Activated T-cell treated with anti-CD3 and anti-CD28 coated beads for 48 hours (primary cell): ENCODE measurements at regions not wholly inside any gene's neighbourhood (a gene's known extent, or its start where the extent isn't known, plus 50 kb on each side); places are given as distances from the start of the nearest gene placed in this dataset.

Source experiments
- DNase-seq: peaks from one replicate; pipeline ENCODE4 v3.0.0-alpha.2; 2020; ENCODE audit warnings: low read depth

DNA sequence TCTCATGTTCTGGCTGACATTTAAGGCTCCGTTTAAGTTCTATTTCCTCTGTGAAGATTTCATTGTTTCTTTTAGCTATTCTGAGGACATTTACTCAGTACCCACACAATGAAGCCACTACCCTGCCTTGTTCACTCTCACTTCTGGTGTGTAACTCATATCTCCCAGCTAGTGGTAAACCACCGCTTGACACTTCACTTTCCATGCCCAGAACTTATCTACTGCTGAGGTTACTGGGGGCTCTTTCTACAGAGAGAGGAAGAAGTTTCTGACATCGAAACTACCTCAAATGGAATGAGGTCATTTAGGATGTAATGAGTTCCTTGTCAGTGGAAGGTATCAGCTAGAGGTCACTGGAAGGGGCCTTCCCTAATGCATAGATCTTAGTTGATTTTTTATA, 501.5 kb downstream of the DMAC1 start:
- DNase-seq = peak; percentile 46

DNA sequence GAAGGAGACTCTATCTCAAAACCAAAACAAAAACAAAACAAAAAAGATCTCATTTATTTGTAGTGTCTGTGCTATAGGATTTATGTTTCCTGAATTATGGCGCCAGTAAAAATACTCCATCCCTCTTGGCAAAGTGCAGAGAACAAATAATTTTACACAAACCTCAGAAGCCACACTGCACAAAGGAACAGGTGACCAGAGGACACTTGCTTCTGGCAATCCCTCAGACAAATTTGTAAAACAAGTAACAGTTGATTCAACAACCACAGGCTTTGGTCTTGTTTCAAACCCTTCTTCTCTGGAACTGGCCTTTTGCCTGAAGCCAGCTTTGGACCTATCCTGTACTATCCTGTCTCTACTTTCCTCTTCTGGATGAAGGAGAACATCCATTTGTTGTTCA, 502.1 kb downstream of the DMAC1 start:
- DNase-seq = no peak

DNA sequence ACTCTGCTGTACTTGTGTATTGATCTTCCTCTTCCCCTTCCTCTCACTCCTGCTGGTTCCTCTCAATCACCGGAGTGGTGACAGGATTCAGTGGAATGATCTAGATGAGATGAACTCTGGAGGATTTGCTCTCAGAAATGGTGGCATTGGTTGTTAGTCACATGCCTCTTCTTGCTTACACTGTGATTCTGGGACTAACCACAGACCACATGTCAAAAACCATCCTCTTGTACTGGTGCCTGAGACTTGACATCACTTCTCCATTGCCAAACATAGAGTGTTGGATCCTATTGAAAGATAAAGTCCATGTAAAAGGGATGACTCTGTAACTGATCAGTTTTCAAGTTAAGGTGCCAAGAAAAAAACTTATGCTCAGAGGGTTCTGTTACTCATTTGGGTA, 506.5 kb downstream of the DMAC1 start:
- no peak for DNase-seq

DNA sequence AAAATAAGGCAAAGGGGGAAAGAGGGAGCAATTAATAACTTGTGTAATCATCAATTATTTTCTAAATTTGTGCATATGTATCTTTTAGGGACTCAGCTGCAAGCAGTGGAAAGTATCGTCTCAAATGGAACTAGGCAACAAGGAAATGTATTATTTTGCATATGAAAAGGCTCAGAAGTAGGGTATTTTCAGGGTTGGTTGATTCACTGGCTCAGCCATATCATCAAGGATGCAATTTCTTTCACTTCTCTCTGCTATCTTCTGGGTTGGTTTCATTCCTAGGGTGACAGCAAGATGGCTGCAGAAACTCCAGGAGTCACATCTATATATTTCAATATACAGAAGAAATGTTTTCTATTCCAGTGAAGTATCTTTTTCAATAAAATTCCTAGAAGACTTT, 509.8 kb downstream of the DMAC1 start:
- DNase-seq = no peak

DNA sequence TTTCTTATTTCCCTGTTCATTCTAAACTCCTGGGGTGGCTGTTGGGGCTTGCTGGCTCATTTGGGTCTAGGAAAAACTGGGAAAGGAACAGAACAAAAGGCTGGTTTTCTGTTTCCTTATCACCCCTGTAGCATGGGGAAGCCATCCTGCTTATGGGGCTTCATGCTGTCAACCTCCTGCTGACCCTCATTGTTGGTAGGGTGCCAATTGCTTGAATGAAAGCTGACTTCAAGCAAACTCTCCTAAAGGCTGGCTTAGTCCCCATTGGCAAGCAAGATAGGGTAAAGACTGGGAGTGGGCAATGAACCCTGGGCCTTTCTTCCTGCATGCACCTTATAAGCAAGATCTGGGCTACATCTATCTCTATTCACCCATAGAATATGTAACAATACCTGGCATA, 511.6 kb downstream of the DMAC1 start:
- no peak for DNase-seq

DNA sequence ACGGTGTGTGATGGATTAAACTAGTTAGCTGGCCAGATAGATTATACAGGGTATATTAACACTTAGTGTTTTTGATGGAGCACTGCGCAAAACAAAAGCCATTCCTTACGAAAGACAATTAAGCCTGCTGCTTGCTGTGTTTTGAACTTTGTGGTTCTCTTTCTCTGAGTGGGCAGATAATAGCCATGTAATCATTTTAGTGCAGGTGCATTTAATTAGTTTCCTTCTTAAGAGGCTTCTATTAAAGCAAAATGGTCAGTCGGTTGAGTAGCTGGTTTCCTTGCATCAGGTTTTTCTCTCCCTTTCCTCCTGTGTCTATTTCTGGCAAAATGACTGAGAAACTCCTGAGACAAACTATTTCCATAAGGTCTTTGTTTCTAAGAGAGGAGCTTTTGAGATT, 512.5 kb downstream of the DMAC1 start:
- no peak for DNase-seq

DNA sequence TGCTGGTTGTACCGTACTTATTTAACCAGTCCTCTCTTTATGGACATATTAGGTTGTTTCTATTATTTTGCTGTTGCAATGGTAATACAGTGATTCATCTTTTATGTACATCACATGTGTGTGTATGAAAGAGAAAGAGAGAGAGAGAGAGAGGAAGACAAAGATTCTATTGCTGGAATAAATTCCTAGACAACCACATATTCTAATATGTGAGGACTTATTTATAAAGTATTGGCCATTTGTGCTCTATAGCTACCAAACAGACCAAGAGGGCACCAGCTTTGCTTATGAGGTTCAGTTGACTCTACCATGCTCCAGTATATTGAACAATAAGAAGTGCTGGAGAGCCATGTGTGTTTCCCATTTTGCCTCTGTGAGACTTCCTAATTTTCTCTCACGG, 513.5 kb downstream of the DMAC1 start:
- no peak for DNase-seq

DNA sequence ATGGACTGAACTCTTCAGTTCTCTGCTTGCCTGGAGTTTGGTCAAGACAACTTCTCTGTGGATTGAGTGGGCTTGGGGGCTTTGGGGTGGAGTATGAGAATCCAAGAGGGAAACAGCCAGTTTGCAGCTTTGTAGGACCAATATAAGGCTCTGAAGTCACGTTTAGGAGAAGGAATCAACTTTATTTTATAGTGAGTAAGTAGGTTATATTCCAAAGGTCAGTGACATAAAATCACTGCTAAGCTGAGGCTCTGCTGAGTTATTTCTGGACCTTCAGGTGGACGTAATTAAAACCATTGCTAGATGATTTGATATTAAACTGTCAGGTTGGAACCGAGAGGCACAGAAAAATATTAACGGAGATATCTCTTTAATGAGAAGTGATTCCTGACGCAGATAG, 514.4 kb downstream of the DMAC1 start:
- DNase-seq = no peak

DNA sequence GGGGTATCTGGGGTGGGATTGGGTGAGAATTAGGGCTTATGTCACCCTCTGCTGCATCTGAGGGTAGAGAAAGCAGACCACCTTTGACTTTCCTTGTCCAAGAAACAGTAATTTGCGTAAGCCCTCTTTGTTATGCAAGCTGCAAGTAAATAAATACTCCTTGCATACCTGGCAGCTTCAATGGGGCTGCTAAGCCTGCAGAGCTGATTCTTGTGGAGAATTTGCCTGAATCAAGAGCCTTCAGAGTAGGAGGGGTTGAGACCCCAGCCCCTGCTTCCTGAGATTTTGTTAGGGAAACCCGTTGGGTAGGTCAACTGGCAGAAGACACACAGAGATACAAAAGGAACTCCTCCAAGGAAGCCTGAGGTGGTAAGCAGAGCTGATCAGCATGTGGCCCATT, 515.1 kb downstream of the DMAC1 start:
- DNase-seq = no peak

DNA sequence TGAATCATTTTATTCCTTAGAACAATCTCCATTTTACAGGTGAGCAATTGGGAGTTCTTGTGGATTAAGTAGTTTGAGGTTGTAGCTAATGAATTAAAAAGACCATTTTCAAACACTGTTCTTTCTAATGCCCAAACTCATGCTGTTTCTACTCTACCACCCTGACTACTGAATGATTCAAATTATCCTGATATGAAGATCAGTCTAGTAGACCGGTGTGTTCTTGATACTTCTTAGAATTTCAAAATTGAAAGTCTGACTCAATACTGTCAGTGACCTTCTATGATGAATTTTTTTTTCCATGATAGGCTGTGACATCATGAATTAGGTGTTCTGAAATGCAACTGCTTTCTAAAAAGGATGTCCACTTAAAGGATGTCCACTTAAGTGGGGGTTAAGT, 515.5 kb downstream of the DMAC1 start:
- DNase-seq = no peak

DNA sequence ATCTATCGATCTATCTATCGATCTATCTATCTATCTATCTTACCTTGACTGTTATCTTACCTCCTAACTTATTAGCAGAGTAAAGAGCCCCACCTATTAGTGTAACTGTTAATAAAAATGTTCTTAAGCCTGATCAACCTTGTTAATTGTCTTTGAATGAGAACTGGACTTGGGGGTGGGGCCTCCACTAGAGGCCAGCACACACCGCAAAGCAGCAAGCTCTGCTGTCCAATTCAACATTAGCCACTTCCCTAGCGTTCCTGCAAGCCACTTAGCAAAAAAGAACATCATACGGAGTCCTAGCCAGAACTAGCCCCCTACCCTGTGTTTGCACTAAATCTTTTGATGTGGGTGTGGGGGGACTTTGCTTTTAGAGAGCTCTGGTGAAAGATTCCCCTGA, 515.8 kb downstream of the KDM4C start:
- DNase-seq = no peak

DNA sequence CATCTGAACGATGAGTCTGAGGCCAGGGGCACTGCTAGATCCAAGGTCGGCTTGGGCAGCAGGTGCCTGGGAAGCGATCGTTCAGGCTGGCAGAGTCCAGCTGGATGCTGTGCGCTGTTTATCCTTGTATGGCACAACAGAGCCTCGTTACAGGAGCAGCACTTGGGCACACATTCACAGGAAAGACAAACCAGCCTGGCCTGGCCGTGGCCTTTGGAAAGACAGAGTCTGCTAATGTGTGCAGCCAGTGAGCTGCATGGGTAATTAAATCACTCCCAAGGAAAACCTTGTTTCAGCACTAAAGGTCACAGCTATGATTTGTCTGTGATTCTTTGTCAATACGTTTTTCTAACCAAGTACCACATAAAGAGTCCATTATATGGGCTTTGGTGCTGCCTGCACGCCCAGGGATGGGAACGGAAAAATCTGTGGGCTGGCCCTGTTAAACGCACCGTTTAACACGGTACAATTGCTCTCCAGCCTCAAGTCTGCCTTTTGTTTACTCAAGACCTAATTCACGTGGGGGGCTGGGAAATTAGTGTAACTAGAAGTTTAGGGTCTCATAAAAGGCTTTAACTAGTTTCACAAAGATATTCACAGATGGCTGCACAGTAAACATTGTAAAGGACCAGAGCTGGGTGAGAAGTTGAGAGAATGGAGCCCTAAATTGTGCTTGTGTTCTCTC, 509.3 kb downstream of the KDM4C start:
- no peak for DNase-seq

DNA sequence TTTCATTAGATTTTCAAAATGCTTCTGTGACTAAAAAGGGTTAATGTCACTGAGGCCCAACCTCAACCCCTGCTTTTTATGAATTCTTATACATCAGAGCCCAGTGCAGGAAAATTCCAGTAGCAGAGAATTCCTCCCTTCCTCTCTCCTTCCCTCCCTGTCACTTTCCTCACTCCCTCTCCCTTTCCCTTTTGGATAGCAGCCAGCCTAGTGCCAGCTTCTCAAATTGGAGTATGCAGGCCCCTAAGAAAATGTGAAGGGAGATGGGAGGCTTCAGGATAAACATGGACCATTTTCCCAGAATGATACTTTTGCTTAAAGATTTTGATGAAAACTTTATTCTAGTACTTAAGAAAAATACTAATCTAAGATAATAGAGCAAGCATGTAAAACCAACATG, 507.4 kb downstream of the KDM4C start:
- DNase-seq = no peak

DNA sequence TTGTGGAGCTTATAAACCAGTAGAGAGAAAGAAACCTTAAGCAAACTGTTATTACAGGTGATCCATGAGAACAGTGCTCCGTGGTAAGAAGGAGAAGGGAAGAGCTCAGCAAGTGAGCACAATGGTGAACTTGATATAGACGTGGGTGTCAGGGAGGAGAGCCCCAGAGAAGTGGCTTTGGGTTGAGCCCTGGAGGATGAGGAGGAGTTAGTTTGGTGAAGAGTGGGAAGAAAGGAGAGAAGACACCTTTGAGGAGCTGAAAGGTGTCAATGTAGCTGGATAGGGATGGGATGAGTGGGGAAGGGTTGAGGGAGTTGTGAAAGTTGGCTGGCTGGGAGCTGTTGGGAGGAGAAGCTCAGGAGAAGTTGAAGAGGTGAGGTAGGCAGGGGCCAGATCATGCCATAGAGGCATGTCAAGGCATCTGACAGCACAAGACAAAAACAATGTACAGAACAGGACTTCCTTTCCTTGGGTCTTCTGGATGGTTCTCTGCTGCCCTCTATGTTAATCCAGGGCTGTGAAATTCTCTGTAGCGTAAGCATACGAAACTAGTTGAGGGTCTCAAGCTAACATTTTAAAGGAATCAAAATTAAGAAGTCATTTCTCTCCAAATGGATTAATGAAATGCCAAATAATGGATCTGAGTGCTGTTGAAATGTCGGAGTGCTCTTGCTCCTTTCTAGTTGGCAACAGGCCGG, 501.9 kb downstream of the KDM4C start:
- no peak for DNase-seq

DNA sequence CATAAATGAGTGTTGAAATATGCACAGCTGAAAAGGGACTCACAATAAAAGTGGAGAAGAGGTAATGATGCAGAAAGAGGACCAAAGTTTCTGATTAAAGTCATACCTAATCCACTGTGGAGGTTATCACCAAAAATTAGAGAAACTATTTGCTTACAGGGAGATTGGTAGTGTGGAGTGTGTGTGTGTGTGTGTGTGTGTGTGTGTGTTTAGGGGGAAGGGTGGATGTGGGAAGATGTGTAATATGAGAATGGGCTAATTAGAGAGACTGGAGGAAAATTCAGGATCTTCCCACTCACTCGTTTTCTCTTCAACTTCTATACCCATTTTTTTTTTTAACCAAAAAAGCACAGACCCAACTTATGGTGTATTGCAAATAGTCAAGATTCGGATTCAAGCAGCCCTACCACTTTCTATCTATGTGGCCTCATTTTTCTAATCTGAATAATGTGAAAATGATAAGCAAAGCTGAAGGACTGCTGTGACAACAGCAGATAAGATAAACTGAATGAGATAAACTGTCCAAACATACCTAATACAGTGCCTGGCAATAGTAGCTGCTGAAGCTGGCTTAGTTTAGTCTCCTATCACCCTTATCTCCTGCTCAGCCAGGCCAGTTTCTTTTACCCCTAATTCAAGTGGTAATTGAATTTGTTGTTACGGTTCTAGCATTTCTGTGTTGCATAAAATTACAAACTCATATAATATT, 501.1 kb downstream of the KDM4C start:
- DNase-seq = no peak

DNA sequence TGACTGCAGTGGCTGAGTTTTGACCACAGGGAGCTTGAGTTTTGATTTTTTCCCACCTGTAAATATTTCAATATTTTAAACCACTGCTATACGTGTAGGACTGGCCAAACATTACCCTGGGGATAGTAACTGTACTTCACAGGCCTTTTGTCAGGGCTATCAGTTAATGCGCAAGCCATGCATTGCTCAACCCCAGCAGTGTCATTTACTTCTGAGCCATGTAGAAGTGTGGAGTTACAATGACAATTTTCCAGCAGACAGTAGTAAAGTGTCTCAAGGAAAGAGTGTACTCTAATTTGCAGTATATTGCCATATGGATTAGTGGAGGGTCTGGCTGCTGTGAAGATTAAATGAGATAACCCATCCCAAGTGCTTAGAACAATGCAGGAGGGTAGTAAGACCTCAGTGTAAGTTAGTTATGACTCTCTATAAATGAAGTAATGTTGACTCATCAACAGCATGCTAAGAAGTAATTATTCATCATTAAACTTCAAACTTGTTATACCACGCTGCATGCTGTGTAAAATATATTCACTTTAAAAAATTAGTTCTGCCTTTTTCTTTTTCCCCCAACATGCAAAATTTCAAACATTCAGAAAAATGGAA, 489.2 kb downstream of the KDM4C start:
- DNase-seq = no peak

DNA sequence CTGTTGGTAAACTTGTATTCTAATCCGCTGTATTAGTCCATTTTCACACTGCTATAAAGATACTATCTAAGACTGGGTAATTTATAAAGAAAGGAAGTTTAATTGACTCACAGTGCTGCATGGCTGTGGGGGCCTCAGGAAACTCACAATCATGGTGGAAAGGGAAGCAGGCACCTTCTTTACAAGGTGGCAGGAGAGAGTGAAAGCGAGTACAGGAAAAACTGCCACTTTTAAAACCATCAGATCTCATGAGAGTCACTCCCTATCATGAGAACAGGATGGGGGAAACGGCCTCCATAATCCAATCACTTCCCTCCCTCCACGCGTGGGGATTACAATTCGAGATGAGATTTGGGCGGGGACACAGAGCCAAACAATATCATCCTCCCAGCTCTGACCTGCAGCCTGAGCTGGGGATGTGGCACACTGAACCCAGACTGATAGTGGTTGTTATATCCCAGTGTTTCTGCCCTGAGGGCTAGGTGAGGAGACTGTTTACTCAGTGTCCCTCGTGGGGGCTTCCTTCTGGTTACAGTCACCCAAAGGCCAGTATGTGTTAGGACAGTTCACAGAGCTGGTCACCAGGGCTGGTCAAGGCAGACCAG, 488.3 kb downstream of the KDM4C start:
- DNase-seq = no peak

DNA sequence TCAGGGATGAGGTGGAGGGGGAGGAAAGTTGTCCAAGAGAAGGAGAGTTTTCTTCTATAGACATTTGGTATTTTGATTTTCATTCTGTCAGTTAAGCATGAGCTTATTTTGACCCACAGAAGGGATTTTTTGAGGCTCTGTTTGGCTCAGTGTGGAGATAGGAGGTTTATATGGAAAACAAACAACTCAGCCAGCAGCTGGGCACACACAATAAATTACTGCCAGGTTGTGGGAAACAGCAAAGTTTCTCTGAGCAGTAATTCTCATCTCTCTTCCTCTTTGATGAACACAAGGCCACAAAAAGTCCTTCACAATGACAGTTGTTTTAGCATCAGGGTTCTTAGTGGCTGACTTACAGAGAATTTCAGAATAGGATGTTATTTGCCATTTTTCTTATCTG, 486.1 kb downstream of the KDM4C start:
- DNase-seq = no peak

DNA sequence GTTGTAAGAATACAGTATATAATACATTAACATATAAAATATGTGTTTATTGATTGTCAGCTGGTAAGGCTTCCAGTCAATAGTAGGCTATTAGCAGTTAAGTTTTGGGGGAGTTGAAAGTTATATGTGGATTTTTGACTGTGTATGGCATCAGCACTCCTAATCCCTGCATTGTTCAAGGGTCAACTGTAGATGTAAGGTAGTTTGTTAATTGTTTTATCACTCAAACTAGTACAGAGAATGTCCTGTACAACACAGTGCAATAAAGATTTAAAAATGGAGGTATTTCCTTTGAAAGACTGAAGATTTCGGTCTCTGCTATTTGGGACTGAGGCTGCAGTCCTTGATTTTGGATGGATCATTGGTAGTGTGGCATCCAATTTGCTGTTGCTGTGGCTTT, 484.4 kb downstream of the KDM4C start:
- DNase-seq = no peak

DNA sequence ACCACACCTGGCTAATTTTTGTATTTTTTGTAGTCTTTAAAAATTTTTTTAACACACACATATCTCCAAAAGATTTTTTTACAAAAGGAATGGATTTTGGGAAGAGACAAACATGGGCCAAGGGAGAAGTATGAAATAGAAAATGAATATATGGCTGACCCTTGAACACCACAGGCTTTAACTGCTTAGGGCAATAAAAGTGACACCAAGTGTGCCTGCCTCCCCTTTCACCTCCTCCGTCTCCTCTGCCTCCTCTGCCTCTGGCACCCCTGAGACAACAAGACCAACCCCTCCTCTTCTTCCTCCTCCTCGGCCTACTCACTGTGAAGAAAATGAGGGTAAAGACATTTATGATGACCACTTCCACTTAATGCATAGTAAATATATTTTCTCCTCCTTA, 483.9 kb downstream of the KDM4C start:
- DNase-seq = no peak

DNA sequence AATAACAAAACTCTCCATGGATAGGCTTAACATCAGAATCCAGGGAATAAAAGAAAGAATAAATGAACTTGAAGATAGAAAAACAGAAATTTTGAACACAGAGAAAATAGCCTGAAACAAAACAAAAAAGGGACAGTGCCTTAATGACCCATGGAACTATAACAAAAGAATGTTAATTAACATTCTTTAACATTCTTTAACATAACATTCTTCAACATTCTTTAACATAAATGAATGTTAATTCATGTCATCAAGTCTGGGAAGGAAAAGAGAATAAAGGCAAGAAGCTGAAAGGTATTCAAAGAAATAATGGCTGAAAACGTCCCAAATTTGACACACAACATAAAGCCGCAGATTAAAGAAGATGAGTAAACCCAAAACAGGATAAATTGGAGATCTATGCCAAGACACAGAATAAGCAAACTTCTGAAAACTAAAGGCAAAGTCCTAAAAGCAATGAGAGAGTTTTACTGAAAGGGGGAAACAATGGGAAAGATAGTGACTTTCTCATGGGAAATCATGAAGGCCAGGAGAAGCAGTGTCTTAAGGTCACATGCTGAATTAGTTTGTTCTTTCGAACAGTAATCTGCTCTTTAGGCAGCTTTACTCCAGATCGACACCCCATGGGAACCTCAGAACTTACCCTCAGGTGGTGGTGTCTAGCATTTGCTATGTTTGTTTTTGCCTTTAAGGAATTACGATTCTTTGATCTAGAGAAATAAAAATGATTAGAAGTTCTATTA, 483.0 kb downstream of the KDM4C start:
- DNase-seq = no peak

DNA sequence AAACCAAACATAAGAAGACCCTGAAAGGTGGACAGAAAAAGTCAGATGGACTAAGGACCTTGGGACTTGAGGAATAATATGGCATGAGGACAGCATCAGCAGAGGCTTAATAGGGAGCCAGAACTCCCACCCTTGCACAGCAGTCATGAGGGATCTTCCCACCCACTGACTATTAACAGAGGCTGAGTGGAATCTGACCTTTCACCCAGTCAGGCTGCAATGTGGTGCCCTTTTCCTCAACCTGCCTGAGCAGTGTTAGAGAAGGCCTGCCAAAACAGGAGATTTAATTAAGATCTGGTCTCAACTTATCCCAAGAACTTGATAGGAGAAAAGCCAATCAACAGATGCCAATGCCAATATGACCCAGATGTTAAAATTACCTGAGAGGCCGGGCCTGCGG, 481.9 kb downstream of the KDM4C start:
- no peak for DNase-seq
